SK-N-SH (cell line): ENCODE measurements at regions not wholly inside any gene's neighbourhood (a gene's known extent, or its start where the extent isn't known, plus 50 kb on each side); places are given as distances from the start of the nearest gene placed in this dataset.

Experiments used
- CTCF ChIA-PET: fragments of 300-600, 350-600 bp; formaldehyde crosslinking; extraction: SDS; loops from one replicate; lab custom pipeline; 2021; lab: Yijun Ruan, JAX
- POLR2A ChIA-PET: fragments of 350-600 bp; sonication (Branson Sonifier 250); formaldehyde crosslinking; extraction: SDS; loops from one replicate; lab custom pipeline; 2020; ENCODE audit warnings: antibody characterized with exemption, inconsistent platforms; lab: Yijun Ruan, JAX
- DNase-seq: peaks from one replicate; pipeline ENCODE4 v3.0.0; 2012
- H2AFZ ChIP-seq: fragments of 200-600 bp; sonication (generic); 2 replicates; pipeline ENCODE4 v1.8.1; 2016; ENCODE audit warnings: antibody characterized with exemption, mild to moderate bottlenecking, low read depth
- H3F3A ChIP-seq: fragments of 200-600 bp; sonication (generic); replicated peaks from 2 replicates; pipeline ENCODE3; 2016; ENCODE audit warnings: antibody characterized with exemption, mild to moderate bottlenecking; ENCODE audit not compliant: insufficient read depth
- H3K27ac ChIP-seq, 2 experiments: fragments of 200-500 bp in 1 of 2; fragments of 200-600 bp in 1 of 2; sonication (Bioruptor generic) in 1 of 2; sonication (generic), shearing (Covaris generic) in 1 of 2; 2 replicates each; pipeline versions ENCODE4 v1.5.1 to v1.6.1; 2014 to 2016; ENCODE audit warnings: low read depth in 2 of 2, inconsistent platforms in 1 of 2, low read length in 1 of 2, mild to moderate bottlenecking in 1 of 2, mixed read lengths in 1 of 2
- H3K27me3 ChIP-seq: fragments of 200-600 bp; sonication (generic), shearing (Covaris generic); 2 replicates; pipeline ENCODE4 v1.6.1; 2016; ENCODE audit warnings: mixed run types; ENCODE audit not compliant: insufficient read depth
- H3K36me3 ChIP-seq, 2 experiments: fragments of 200-500 bp in 1 of 2; fragments of 200-600 bp in 1 of 2; sonication (Bioruptor generic) in 1 of 2; sonication (generic) in 1 of 2; replicated peaks in 1 of 2; 2 replicates each; pipeline versions ENCODE3 to v1.5.1; 2014 to 2016; ENCODE audit warnings: low read length in 1 of 2, mild to moderate bottlenecking in 1 of 2; ENCODE audit not compliant: insufficient read depth in 2 of 2, control insufficient read depth in 1 of 2
- H3K4me1 ChIP-seq, 2 experiments: fragments of 200-500 bp in 1 of 2; fragments of 200-600 bp in 1 of 2; sonication (Bioruptor generic) in 1 of 2; sonication (generic), shearing (Covaris generic) in 1 of 2; 2 replicates each; pipeline versions ENCODE4 v1.5.1 to v1.6.1; 2014 to 2016; ENCODE audit warnings: low read depth in 1 of 2, low read length in 1 of 2, mixed run types in 1 of 2; ENCODE audit not compliant: insufficient read depth in 2 of 2, control insufficient read depth in 1 of 2
- H3K4me2 ChIP-seq: fragments of 200-600 bp; sonication (generic), shearing (Covaris generic); 2 replicates; pipeline ENCODE4 v1.6.1; 2017; ENCODE audit warnings: mixed run types
- H3K4me3 ChIP-seq, 2 experiments: fragments of 200-500 bp in 1 of 2; fragments of 200-600 bp in 1 of 2; sonication (Bioruptor generic) in 1 of 2; sonication (generic), shearing (Covaris generic) in 1 of 2; 2 replicates each; pipeline versions ENCODE4 v1.5.1 to v1.8.1; 2014 to 2016; ENCODE audit warnings: low read depth in 2 of 2, inconsistent platforms in 1 of 2, low read length in 1 of 2, mild to moderate bottlenecking in 1 of 2, mixed read lengths in 1 of 2, moderate library complexity in 1 of 2
- H3K79me2 ChIP-seq: fragments of 200-600 bp; sonication (generic); 2 replicates; pipeline ENCODE4 v1.8.1; 2017; ENCODE audit warnings: mild to moderate bottlenecking; ENCODE audit not compliant: insufficient read depth
- H3K9ac ChIP-seq: fragments of 200-600 bp; sonication (generic); 2 replicates; pipeline ENCODE4 v1.6.1; 2017; ENCODE audit warnings: mixed run types
- H3K9me2 ChIP-seq: fragments of 200-600 bp; sonication (generic); 2 replicates; pipeline ENCODE4 v1.6.1; 2017; ENCODE audit warnings: mixed run types
- H3K9me3 ChIP-seq: fragments of 200-600 bp; sonication (generic); 2 replicates; pipeline ENCODE4 v1.6.1; 2017; ENCODE audit warnings: mixed run types, mild to moderate bottlenecking, moderate library complexity
- H4K20me1 ChIP-seq: fragments of 200-600 bp; sonication (generic); 2 replicates; pipeline ENCODE4 v1.6.1; 2017; ENCODE audit warnings: mild to moderate bottlenecking, mixed run types; ENCODE audit not compliant: insufficient read depth
- EP300 ChIP-seq, 2 experiments: IDR thresholded peaks; 2 replicates each; pipeline versions ENCODE4 v1.4.0 to v1.6.1; 2012; ENCODE audit warnings: borderline replicate concordance in 1 of 2, low read depth in 1 of 2, low read length in 1 of 2
- EZH2phosphoT487 ChIP-seq: fragments of 200-600 bp; sonication (generic); IDR thresholded peaks from 2 replicates; pipeline ENCODE4 v1.6.1; 2017; ENCODE audit warnings: low read depth, mixed run types, mild to moderate bottlenecking, antibody characterized with exemption, moderate library complexity, borderline replicate concordance
- FOSL2 ChIP-seq: IDR thresholded peaks from 2 replicates; pipeline ENCODE4 v1.4.0; 2012; ENCODE audit warnings: low read depth, mild to moderate bottlenecking, moderate library complexity, borderline replicate concordance
- FOXM1 ChIP-seq: IDR thresholded peaks from 2 replicates; pipeline ENCODE4 v1.4.0; 2012; ENCODE audit warnings: low read depth, mild to moderate bottlenecking
- GATA2 ChIP-seq: sonication (generic); formaldehyde crosslinking; IDR thresholded peaks from 2 replicates; pipeline ENCODE4 v1.5.0; 2020; ENCODE audit warnings: mild to moderate bottlenecking, missing genetic modification reagents
- MEF2A ChIP-seq: IDR thresholded peaks from 2 replicates; pipeline ENCODE4 v1.4.0; 2012; ENCODE audit warnings: low read depth, borderline replicate concordance
- MXI1 ChIP-seq: IDR thresholded peaks from 2 replicates; pipeline ENCODE4 v1.6.1; 2012; ENCODE audit warnings: mild to moderate bottlenecking, low read depth, low read length, improper control_type of control experiment
- NFIC ChIP-seq: IDR thresholded peaks from 2 replicates; pipeline ENCODE4 v1.4.0; 2012; ENCODE audit warnings: borderline replicate concordance
- NRF1 ChIP-seq: IDR thresholded peaks from 2 replicates; pipeline ENCODE4 v1.6.1; 2012; ENCODE audit warnings: low read depth, mild to moderate bottlenecking, low read length
- POLR2AphosphoS5 ChIP-seq: IDR thresholded peaks from 2 replicates; pipeline ENCODE4 v1.6.1; 2012; ENCODE audit warnings: low read depth, low read length
- RFX5 ChIP-seq: IDR thresholded peaks from 2 replicates; pipeline ENCODE4 v1.6.1; 2012; ENCODE audit warnings: mild to moderate bottlenecking, improper control_type of control experiment, low read length
- SIN3A ChIP-seq: IDR thresholded peaks from 2 replicates; pipeline ENCODE4 v1.6.1; 2012; ENCODE audit warnings: low read depth, mild to moderate bottlenecking, low read length, moderate library complexity, borderline replicate concordance
- TCF12 ChIP-seq: IDR thresholded peaks from 2 replicates; pipeline ENCODE4 v1.4.0; 2012
- TEAD4 ChIP-seq: IDR thresholded peaks from 2 replicates; pipeline ENCODE4 v1.4.0; 2012; ENCODE audit warnings: mild to moderate bottlenecking, borderline replicate concordance; ENCODE audit not compliant: insufficient read depth
- YY1 ChIP-seq: IDR thresholded peaks from 2 replicates; pipeline ENCODE4 v1.4.0; 2012; ENCODE audit warnings: low read depth, mild to moderate bottlenecking
- WGBS: methylation state at CpG from one replicate; pipeline ENCODE4 v1.1.6; 2017; ENCODE audit warnings: low lambda C conversion rate; 5-methylcytosine and 5-hydroxymethylcytosine counted together
- TF ChIP-seq, protein P1 (sequence below): IDR thresholded peaks from 2 replicates; pipeline ENCODE4 v1.6.1; 2012; ENCODE audit warnings: mild to moderate bottlenecking, low read depth, low read length, moderate library complexity
- TF ChIP-seq, protein P2 (sequence below): fragments of 150-350 bp; IDR thresholded peaks from 2 replicates; pipeline ENCODE4 v1.6.1; 2016; ENCODE audit warnings: mild to moderate bottlenecking, low read depth, low read length
- TF ChIP-seq, protein P3 (sequence below): IDR thresholded peaks from 2 replicates; pipeline ENCODE4 v1.4.0; 2012; ENCODE audit warnings: low read depth, borderline replicate concordance

DNA sequence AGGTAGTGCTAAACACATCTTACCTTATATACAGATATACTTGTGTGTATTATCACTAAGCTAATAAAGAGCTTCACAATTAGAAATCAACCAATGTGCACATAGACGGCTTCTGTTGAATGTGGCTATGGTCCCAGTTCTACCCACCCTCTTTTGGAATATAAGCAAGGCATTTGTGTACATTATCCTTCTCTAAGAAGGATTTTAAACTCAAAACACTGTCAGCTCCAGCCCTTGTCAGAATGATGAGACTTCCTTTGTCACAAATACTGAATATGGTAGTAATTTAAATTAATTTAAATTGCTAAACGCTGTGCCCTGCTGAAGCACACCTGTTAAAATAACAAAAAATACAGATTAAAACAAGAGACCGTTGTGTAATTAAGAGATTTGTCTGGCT is 107.9 kb upstream of the GRAMD2B start:
- TF ChIP-seq FOXM1: no peak
- no peak for TF ChIP-seq NFIC
- no peak for TF ChIP-seq NRF1
- no peak for TF ChIP-seq EZH2phosphoT487
- no peak for TF ChIP-seq MXI1
- no peak for TF ChIP-seq MEF2A
- TF ChIP-seq TEAD4: no peak
- TF ChIP-seq SIN3A: no peak
- TF ChIP-seq GATA2 (CRISPR knock-in tag): no peak
- TF ChIP-seq, protein P1, sequence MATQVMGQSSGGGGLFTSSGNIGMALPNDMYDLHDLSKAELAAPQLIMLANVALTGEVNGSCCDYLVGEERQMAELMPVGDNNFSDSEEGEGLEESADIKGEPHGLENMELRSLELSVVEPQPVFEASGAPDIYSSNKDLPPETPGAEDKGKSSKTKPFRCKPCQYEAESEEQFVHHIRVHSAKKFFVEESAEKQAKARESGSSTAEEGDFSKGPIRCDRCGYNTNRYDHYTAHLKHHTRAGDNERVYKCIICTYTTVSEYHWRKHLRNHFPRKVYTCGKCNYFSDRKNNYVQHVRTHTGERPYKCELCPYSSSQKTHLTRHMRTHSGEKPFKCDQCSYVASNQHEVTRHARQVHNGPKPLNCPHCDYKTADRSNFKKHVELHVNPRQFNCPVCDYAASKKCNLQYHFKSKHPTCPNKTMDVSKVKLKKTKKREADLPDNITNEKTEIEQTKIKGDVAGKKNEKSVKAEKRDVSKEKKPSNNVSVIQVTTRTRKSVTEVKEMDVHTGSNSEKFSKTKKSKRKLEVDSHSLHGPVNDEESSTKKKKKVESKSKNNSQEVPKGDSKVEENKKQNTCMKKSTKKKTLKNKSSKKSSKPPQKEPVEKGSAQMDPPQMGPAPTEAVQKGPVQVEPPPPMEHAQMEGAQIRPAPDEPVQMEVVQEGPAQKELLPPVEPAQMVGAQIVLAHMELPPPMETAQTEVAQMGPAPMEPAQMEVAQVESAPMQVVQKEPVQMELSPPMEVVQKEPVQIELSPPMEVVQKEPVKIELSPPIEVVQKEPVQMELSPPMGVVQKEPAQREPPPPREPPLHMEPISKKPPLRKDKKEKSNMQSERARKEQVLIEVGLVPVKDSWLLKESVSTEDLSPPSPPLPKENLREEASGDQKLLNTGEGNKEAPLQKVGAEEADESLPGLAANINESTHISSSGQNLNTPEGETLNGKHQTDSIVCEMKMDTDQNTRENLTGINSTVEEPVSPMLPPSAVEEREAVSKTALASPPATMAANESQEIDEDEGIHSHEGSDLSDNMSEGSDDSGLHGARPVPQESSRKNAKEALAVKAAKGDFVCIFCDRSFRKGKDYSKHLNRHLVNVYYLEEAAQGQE: no peak
- TF ChIP-seq YY1: no peak
- no peak for TF ChIP-seq POLR2AphosphoS5
- no peak for TF ChIP-seq EP300 (IDR thresholded peaks at IDR 0.05; ENCODE audit: borderline replicate concordance in 1 of 2, low read depth in 1 of 2, low read length in 1 of 2)
- ChIA-PET POLR2A (no interaction called here), CTCF (interaction anchor here (1.1 to 1.6 kb wide), 2 partner anchors 15 to 24 kb away, joined by 4 to 7 read pairs; no protein-coding TSS in a partner anchor)
- no peak for DNase-seq
- H3K79me2 ChIP-seq: no peaks in the 10 kb centered on the region
- H3K27ac ChIP-seq: no peak overlapping the region
- H3K9me2 ChIP-seq: no peaks in the 10 kb centered on the region
- H3K4me1 ChIP-seq: no peaks in the 10 kb centered on the region; a peak in 1 of 4 replicates
- H2AFZ ChIP-seq: no peak overlapping the region
- H3F3A ChIP-seq: no peaks in the 10 kb centered on the region
- no peaks in the 10 kb centered on the region for H4K20me1 ChIP-seq
- no peak overlapping the region for H3K4me3 ChIP-seq
- H3K27me3 ChIP-seq: no peaks in the 10 kb centered on the region
- no peak overlapping the region for H3K9ac ChIP-seq
- H3K9me3 ChIP-seq: no peaks in the 10 kb centered on the region
- no peak overlapping the region for H3K4me2 ChIP-seq
- 38% methylated on average over 3 of the region's 3 CpGs for WGBS
- H3K36me3 ChIP-seq: no peaks in the 10 kb centered on the region

DNA sequence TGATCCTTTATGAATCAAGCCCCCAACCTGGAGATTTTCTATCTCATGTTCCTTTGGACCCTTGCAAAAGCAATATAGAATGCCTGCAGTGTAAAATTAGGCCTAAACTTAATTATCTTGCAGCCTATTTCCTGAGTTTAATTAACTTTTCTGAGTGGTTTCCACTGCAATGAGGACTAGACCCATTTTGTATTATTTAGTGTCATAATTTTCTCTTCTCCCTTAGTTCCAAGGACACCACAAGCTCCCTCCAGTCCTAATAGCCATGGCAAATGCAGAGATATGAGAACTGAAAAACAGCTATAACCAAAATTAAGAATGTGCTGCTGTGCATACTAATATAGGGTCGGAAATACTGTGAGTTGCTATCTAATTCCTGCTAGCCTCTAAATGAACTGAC is 90.9 kb upstream of the GRAMD2B start:
- H3F3A ChIP-seq: no peaks in the 10 kb centered on the region
- no peaks in the 10 kb centered on the region for H3K27me3 ChIP-seq
- DNase-seq: no peak
- no peaks in the 10 kb centered on the region for H3K4me1 ChIP-seq
- H3K9ac ChIP-seq: no peak overlapping the region
- H4K20me1 ChIP-seq: no peaks in the 10 kb centered on the region
- no peak for TF ChIP-seq MXI1
- no peak for TF ChIP-seq NRF1
- TF ChIP-seq RFX5: no peak
- no peak for TF ChIP-seq FOSL2
- TF ChIP-seq GATA2 (CRISPR knock-in tag): no peak
- TF ChIP-seq, protein P2, sequence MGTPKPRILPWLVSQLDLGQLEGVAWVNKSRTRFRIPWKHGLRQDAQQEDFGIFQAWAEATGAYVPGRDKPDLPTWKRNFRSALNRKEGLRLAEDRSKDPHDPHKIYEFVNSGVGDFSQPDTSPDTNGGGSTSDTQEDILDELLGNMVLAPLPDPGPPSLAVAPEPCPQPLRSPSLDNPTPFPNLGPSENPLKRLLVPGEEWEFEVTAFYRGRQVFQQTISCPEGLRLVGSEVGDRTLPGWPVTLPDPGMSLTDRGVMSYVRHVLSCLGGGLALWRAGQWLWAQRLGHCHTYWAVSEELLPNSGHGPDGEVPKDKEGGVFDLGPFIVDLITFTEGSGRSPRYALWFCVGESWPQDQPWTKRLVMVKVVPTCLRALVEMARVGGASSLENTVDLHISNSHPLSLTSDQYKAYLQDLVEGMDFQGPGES: no peak
- TF ChIP-seq, protein P1: no peak
- TF ChIP-seq, protein P3, sequence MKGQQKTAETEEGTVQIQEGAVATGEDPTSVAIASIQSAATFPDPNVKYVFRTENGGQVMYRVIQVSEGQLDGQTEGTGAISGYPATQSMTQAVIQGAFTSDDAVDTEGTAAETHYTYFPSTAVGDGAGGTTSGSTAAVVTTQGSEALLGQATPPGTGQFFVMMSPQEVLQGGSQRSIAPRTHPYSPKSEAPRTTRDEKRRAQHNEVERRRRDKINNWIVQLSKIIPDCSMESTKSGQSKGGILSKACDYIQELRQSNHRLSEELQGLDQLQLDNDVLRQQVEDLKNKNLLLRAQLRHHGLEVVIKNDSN: no peak
- no peak for TF ChIP-seq TCF12
- H3K36me3 ChIP-seq: no peaks in the 10 kb centered on the region
- ChIA-PET CTCF (interaction anchor here (0.6 kb wide), 1 partner anchor 1009 kb away, joined by 3 read pairs; no protein-coding TSS in a partner anchor), POLR2A (no interaction called here)
- H3K9me2 ChIP-seq: no peaks in the 10 kb centered on the region
- H3K9me3 ChIP-seq: no peaks in the 10 kb centered on the region
- H3K27ac ChIP-seq: no peak overlapping the region
- WGBS: 60% methylated on average over 1 of the region's 1 CpG
- no peak overlapping the region for H2AFZ ChIP-seq
- H3K4me2 ChIP-seq: no peak overlapping the region
- H3K4me3 ChIP-seq: no peak overlapping the region
- H3K79me2 ChIP-seq: no peaks in the 10 kb centered on the region
